Body of pancreas (tissue), 4 donors: ENCODE measurements at regions not wholly inside any gene's neighbourhood (a gene's known extent, or its start where the extent isn't known, plus 50 kb on each side); places are given as distances from the start of the nearest gene placed in this dataset.

Experiments used
- POLR2A ChIP-seq, 3 donors: fragments of 450-650 bp; IDR thresholded peaks; one replicate each; pipeline ENCODE4 v1.6.1; 2016; ENCODE audit warnings: antibody characterized with exemption in 3 of 3, mild to moderate bottlenecking in 2 of 3
- TF ChIP-seq, protein P1 (sequence below), 7 experiments: fragments of 450-650 bp in 4 of 7; fragments of 200-600 bp in 3 of 7; sonication (generic) in 3 of 7; IDR thresholded peaks; one replicate each; pipeline ENCODE4 v1.5.1; 2016 to 2019; ENCODE audit warnings: antibody characterized with exemption in 7 of 7

DNA sequence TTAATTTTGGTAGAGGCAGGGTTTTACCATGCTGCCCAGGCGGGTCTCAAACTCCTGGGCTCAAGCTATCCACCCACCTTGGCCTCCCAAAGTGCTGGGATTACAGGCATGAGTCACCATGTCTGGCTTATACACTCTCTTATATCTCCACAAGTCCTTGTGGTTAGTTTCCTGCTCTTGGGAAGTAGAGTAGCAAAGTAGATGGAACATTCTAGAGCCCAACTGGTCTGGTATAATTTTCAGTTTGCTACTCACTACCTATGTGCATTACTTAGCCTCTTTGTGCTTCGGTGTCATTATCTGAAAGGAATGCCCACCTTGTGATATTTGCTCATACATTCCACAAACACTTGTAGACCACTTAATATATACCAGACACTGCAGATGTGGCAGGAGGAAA is 96.6 kb upstream of the IPO9 start:
- TF ChIP-seq, protein P1, sequence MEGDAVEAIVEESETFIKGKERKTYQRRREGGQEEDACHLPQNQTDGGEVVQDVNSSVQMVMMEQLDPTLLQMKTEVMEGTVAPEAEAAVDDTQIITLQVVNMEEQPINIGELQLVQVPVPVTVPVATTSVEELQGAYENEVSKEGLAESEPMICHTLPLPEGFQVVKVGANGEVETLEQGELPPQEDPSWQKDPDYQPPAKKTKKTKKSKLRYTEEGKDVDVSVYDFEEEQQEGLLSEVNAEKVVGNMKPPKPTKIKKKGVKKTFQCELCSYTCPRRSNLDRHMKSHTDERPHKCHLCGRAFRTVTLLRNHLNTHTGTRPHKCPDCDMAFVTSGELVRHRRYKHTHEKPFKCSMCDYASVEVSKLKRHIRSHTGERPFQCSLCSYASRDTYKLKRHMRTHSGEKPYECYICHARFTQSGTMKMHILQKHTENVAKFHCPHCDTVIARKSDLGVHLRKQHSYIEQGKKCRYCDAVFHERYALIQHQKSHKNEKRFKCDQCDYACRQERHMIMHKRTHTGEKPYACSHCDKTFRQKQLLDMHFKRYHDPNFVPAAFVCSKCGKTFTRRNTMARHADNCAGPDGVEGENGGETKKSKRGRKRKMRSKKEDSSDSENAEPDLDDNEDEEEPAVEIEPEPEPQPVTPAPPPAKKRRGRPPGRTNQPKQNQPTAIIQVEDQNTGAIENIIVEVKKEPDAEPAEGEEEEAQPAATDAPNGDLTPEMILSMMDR (IDR thresholded peaks at IDR 0.05), result no peak
- no peak for TF ChIP-seq POLR2A (IDR thresholded peaks at IDR 0.05)
